GM23248 (cell line): ENCODE measurements at regions not wholly inside any gene's neighbourhood (a gene's known extent, or its start where the extent isn't known, plus 50 kb on each side); places are given as distances from the start of the nearest gene placed in this dataset.

Experiments used
- DNase-seq: peaks from one replicate; pipeline ENCODE4 v3.0.0-alpha.2; 2015
- H2AFZ ChIP-seq: fragments of 200-600 bp; sonication (generic); 2 replicates; pipeline ENCODE4 v1.6.1; 2016; ENCODE audit warnings: antibody characterized with exemption
- H3F3A ChIP-seq: fragments of 200-600 bp; sonication (generic); 2 replicates; pipeline ENCODE4 v1.6.1; 2016; ENCODE audit warnings: mild to moderate bottlenecking, antibody characterized with exemption, mixed run types; ENCODE audit not compliant: insufficient read depth
- H3K27ac ChIP-seq: fragments of 200-600 bp; sonication (generic); 2 replicates; pipeline ENCODE4 v1.5.1; 2016; ENCODE audit warnings: mild to moderate bottlenecking
- H3K27me3 ChIP-seq: fragments of 200-600 bp; sonication (generic); replicated peaks from 2 replicates; pipeline ENCODE4 v1.6.1; 2016; ENCODE audit warnings: mild to moderate bottlenecking; ENCODE audit not compliant: insufficient read depth
- H3K36me3 ChIP-seq: fragments of 200-600 bp; sonication (generic); 2 replicates; pipeline ENCODE4 v1.6.1; 2016; ENCODE audit warnings: low read depth, mild to moderate bottlenecking
- H3K4me1 ChIP-seq: fragments of 200-600 bp; sonication (generic); 2 replicates; pipeline ENCODE4 v1.6.1; 2016; ENCODE audit warnings: mild to moderate bottlenecking; ENCODE audit not compliant: insufficient read depth
- H3K4me2 ChIP-seq: fragments of 200-600 bp; sonication (generic); one replicate; pipeline ENCODE4 v1.6.1; 2016; ENCODE audit warnings: mild to moderate bottlenecking; ENCODE audit not compliant: unreplicated experiment
- H3K4me3 ChIP-seq: fragments of 200-600 bp; sonication (generic); 2 replicates; pipeline ENCODE4 v1.5.1; 2016; ENCODE audit warnings: mild to moderate bottlenecking
- H3K79me2 ChIP-seq: fragments of 200-600 bp; sonication (generic); 2 replicates; pipeline ENCODE4 v1.6.1; 2016; ENCODE audit warnings: mild to moderate bottlenecking; ENCODE audit not compliant: insufficient read depth
- H3K9ac ChIP-seq: fragments of 200-600 bp; sonication (generic); 2 replicates; pipeline ENCODE4 v1.6.1; 2016; ENCODE audit warnings: mild to moderate bottlenecking
- H3K9me2 ChIP-seq: fragments of 200-600 bp; sonication (generic); 2 replicates; pipeline ENCODE4 v1.6.1; 2016; ENCODE audit warnings: mixed run types, mild to moderate bottlenecking, moderate library complexity; ENCODE audit not compliant: insufficient read depth
- H3K9me3 ChIP-seq: fragments of 200-600 bp; sonication (generic); one replicate; pipeline ENCODE4 v1.6.1; 2017; ENCODE audit warnings: low read depth
- H4K20me1 ChIP-seq: fragments of 200-600 bp; sonication (generic); 2 replicates; pipeline ENCODE4 v1.6.0; 2016; ENCODE audit not compliant: insufficient read depth
- EZH2 ChIP-seq: fragments of 200-600 bp; sonication (generic); IDR thresholded peaks from 2 replicates; pipeline ENCODE4 v1.6.1; 2018; ENCODE audit warnings: antibody characterized with exemption, mild to moderate bottlenecking; ENCODE audit not compliant: insufficient read depth, poor library complexity, severe bottlenecking
- EZH2phosphoT487 ChIP-seq: fragments of 200-600 bp; sonication (generic); IDR thresholded peaks from 2 replicates; pipeline ENCODE4 v1.6.1; 2018; ENCODE audit warnings: antibody characterized with exemption, moderate library complexity, mild to moderate bottlenecking, low read depth; ENCODE audit not compliant: insufficient read depth
- WGBS, 2 experiments: methylation state at CpG; one replicate each; pipeline ENCODE4 v1.1.6; 2015 to 2017; ENCODE audit warnings: low lambda C conversion rate in 2 of 2, low coverage in 1 of 2; ENCODE audit errors: missing lambda C conversion rate in 2 of 2; 5-methylcytosine and 5-hydroxymethylcytosine counted together
- in situ Hi-C: fragments of 300-500 bp; cut with MboI; formaldehyde crosslinking; loops from 2 replicates; pipeline ENCODE4 v1.15.0; 2020

- Histone ChIP-seq H3K4me1 (no peaks in the 10 kb centered on the region), H4K20me1 (no peaks in the 10 kb centered on the region), H3K9ac (no peak overlapping the region), H3K4me3 (no peak overlapping the region), H3F3A (no peaks in the 10 kb centered on the region), H3K9me3 (no peaks in the 10 kb centered on the region), H3K36me3 (no peaks in the 10 kb centered on the region), H3K9me2 (no peaks in the 10 kb centered on the region), H2AFZ (no peak overlapping the region), H3K79me2 (no peaks in the 10 kb centered on the region), H3K27ac (no peak overlapping the region), H3K4me2 (no peak overlapping the region), H3K27me3 (no peaks in the 10 kb centered on the region)
- 27 to 30% methylated on average over 15 of the region's 15 CpGs for WGBS, 2 experiments
- TF ChIP-seq EZH2phosphoT487: no peak
- no peak for TF ChIP-seq EZH2
- no peak for DNase-seq
- in situ Hi-C loops: no loop called here
Measured at GRCh38 chr14:96698960-96699539, 98.1 kb upstream of the VRK1 start.

GRCh38 chr14:96699666-96700065 is 97.5 kb upstream of the VRK1 start:
- Histone ChIP-seq H3F3A (no peaks in the 10 kb centered on the region), H3K4me3 (no peak overlapping the region), H4K20me1 (no peaks in the 10 kb centered on the region), H3K4me1 (no peaks in the 10 kb centered on the region), H3K9ac (no peak overlapping the region), H3K27me3 (no peaks in the 10 kb centered on the region), H3K4me2 (no peak overlapping the region), H3K9me3 (no peaks in the 10 kb centered on the region), H2AFZ (no peak overlapping the region), H3K27ac (no peak overlapping the region), H3K9me2 (no peaks in the 10 kb centered on the region), H3K79me2 (no peaks in the 10 kb centered on the region), H3K36me3 (no peaks in the 10 kb centered on the region)
- TF ChIP-seq EZH2 (no peak), EZH2phosphoT487 (no peak)
- in situ Hi-C loops: no loop called here
- WGBS, 2 experiments: 52 to 59% methylated on average over 3 of the region's 3 CpGs
- no peak for DNase-seq

- Histone ChIP-seq H3K79me2 (no peaks in the 10 kb centered on the region), H3K9me3 (no peaks in the 10 kb centered on the region), H3K27ac (no peak overlapping the region), H3K4me2 (no peak overlapping the region), H4K20me1 (no peaks in the 10 kb centered on the region), H3K27me3 (peaks cover 5% of the 10 kb centered on the region; the same call in 1 of the 2 replicates), H3K36me3 (no peaks in the 10 kb centered on the region), H3K9ac (no peak overlapping the region), H2AFZ (no peak overlapping the region), H3K4me3 (no peak overlapping the region), H3K4me1 (no peaks in the 10 kb centered on the region), H3K9me2 (no peaks in the 10 kb centered on the region), H3F3A (no peaks in the 10 kb centered on the region)
- no peak for DNase-seq
- TF ChIP-seq EZH2 (no peak), EZH2phosphoT487 (no peak)
- in situ Hi-C loops: no loop called here
- WGBS, 2 experiments: 41 to 45% methylated on average over 5 to 6 of the region's 6 CpGs
Measured at GRCh38 chr14:96702831-96703230, 94.4 kb upstream of the VRK1 start.

GRCh38 chr14:96705422-96706092 is 91.6 kb upstream of the VRK1 start:
- Histone ChIP-seq H3K4me1 (no peaks in the 10 kb centered on the region), H3K36me3 (no peaks in the 10 kb centered on the region), H2AFZ (no peak overlapping the region), H3K9ac (no peak overlapping the region), H3K4me2 (no peak overlapping the region), H3K27me3 (peaks cover 5% of the 10 kb centered on the region; the same call in 1 of the 2 replicates), H3K27ac (no peak overlapping the region), H3K79me2 (no peaks in the 10 kb centered on the region), H3K9me3 (no peaks in the 10 kb centered on the region), H3K4me3 (no peak overlapping the region), H4K20me1 (no peaks in the 10 kb centered on the region), H3F3A (no peaks in the 10 kb centered on the region), H3K9me2 (no peaks in the 10 kb centered on the region)
- 43 to 49% methylated on average over 10 of the region's 10 CpGs for WGBS, 2 experiments
- in situ Hi-C loops: no loop called here
- no peak for DNase-seq
- TF ChIP-seq EZH2: no peak
- no peak for TF ChIP-seq EZH2phosphoT487

GRCh38 chr14:96706893-96707292 is 90.3 kb upstream of the VRK1 start:
- no peaks in the 10 kb centered on the region for H3K79me2 ChIP-seq
- H3K27ac ChIP-seq: no peak overlapping the region
- peaks cover 5% of the 10 kb centered on the region; the same call in 1 of the 2 replicates for H3K27me3 ChIP-seq
- no peaks in the 10 kb centered on the region for H4K20me1 ChIP-seq
- no peaks in the 10 kb centered on the region for H3K9me3 ChIP-seq
- 40 to 43% methylated on average over 4 of the region's 4 CpGs for WGBS, 2 experiments
- no peaks in the 10 kb centered on the region for H3K36me3 ChIP-seq
- TF ChIP-seq EZH2 (no peak), EZH2phosphoT487 (no peak)
- H3K4me2 ChIP-seq: no peak overlapping the region
- H2AFZ ChIP-seq: no peak overlapping the region
- DNase-seq: no peak
- in situ Hi-C loops: no loop called here
- H3F3A ChIP-seq: no peaks in the 10 kb centered on the region
- H3K4me3 ChIP-seq: no peak overlapping the region
- H3K9ac ChIP-seq: no peak overlapping the region
- no peaks in the 10 kb centered on the region for H3K9me2 ChIP-seq
- H3K4me1 ChIP-seq: no peaks in the 10 kb centered on the region
